GM19239 (cell line): ENCODE measurements at regions not wholly inside any gene's neighbourhood (a gene's known extent, or its start where the extent isn't known, plus 50 kb on each side); places are given as distances from the start of the nearest gene placed in this dataset.

ENCODE experiments used
- DNase-seq: peaks from one replicate; pipeline ENCODE4 v3.0.0; 2011; ENCODE audit warnings: low spot score; ENCODE audit not compliant: insufficient read length
- FAIRE-seq: peaks from 2 replicates; lab custom pipeline; 2011; peaks lifted over from hg19 to GRCh38; lab: Jason Lieb, UNC

GRCh38 chr4:165714650-165715049, 158.4 kb upstream of the TLL1 start:
- FAIRE-seq (no peak), DNase-seq (no peak)

DNA sequence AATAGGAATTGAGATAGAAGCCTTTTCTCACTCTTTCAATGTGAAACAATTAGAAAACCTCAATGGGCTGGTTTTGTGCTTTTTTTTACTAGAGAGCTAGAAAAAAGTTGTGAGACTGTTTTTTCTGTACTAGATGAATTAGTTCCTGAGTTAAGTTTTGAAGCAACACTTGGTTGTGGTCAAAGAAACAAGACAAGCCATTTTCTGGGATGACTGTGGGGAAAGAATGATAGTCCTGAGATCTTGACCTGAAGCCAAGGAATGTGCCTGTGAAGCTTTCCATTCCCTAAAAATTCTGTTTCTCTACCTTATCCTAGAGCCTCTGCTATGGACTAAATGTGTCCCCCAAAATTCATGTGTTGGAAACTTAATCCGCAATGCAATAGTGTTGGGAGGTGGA, 157.8 kb upstream of the TLL1 start:
- no peak for DNase-seq
- no peak for FAIRE-seq

DNA sequence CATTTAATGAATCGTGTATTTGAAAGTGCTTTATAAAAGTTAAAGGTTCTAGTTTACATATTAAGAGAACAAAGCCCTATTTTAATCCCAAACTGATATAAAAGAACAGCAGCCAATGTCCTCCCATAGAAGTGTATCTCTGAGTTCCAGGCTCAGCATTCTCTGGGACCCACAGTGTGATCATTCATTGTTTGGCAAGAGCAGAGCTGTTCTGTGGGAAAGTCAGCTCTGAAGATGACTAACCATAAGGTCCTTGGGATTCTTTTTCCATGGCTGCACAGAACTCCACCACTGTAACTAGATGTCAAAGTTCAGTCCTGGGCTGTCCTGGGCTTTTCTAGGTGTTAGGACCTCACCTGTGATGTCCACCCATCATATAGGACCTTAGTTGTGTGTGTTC, 157.0 kb upstream of the TLL1 start:
- no peak for DNase-seq
- FAIRE-seq, result no peak

GRCh38 chr4:165716472-165716871, 156.6 kb upstream of the TLL1 start:
- no peak for FAIRE-seq

GRCh38 chr4:165718660-165719059, 154.4 kb upstream of the TLL1 start:
- FAIRE-seq (no peak), DNase-seq (no peak)

More at GRCh38 chr4:165716472-165716871, 156.6 kb upstream of the TLL1 start:
- no peak for DNase-seq

DNA sequence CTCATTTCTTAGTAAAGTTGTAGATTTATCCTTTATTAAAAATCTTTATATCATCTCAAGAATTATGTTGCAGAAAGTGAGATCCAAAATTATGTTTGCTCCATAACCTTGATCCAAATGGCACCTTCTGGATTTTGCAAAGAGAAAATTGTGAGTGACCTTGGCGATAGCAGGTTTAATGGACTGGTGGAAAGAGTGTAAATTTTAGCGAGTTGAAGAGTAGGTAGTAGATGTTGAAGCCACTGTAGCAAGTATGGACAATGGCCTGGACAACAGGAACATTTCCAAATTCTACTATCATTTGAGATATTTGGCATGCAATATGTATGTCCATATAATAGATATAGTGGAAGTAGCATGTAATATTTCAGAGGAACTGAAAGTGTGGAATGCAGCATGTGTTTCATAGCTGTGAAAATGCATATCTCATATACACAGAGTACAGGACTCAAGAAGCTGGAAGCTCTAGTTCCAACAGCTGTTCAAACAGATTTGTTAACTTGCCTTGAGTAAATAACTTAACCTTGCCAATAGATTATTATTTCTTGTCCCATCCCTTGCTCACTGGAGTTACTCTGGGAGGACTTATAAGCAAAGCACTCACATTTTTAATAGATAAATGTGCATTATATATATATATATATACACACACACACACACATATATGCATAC, 152.5 kb upstream of the TLL1 start:
- FAIRE-seq (no peak), DNase-seq (no peak)

GRCh38 chr4:165721815-165722214, 151.2 kb upstream of the TLL1 start:
- FAIRE-seq, result no peak
- no peak for DNase-seq

- FAIRE-seq (no peak), DNase-seq (no peak)
Observed at GRCh38 chr4:165723051-165723795, 149.8 kb upstream of the TLL1 start.

DNA sequence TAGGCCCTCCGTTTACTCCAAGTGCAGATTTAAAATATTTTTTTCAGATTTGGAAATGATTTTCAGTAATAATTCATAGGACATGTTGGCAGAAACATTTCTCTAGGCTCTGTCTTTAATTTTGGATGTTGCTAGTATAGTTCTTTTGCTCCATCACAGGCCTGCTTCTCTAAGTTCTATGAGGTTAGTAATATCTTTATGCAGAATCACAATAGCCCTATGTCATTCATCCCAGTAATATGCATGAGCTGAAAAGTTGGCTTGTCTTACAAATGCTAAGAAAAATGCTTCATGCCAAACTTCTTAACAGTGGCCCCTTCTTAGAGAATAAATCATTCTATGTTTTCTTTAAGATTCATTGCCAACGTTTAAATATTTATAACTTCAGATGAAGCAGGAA, 148.3 kb upstream of the TLL1 start:
- no peak for FAIRE-seq
- no peak for DNase-seq

DNA sequence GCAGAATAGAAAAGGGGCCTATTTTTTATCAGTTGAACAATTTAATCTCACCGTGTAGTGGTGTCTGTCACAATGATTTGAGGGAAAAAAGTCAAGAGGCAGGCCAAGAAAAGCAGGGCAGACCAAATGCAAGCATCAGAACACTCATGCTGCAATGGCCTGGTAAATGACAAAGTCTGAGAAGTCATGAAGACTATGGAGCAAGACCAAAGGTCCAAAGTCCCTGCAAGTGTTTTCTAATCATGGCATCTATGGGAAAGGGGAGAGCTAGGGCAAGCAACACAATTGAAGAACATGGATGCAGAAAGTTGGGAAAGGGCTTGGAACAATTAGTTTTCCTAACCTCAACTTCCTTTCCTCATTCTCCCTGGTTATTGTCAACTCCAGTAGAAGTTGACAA, 147.7 kb upstream of the TLL1 start:
- FAIRE-seq, result no peak

DNA sequence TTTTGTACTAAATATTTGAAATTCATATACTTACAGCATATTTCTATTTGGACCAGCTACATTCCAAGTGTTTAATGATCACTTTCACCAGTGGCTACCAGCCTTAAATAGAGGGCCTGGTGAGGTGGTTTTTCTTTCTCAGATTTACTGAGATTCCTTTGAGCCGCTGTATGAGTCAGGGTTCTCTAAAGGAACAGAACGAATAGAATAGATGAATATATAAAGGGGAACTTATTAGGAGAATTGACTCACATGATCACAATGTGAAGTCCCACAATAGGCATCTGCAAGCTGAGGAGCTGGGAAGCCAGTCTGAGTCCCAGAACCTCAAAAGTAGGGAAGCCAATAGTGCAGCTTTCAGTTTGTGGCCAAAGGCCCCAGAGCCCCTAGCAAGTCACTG, 146.2 kb upstream of the TLL1 start:
- FAIRE-seq, result no peak

More for the DNA sequence above, 147.7 kb upstream of the TLL1 start:
- DNase-seq, result no peak

DNA sequence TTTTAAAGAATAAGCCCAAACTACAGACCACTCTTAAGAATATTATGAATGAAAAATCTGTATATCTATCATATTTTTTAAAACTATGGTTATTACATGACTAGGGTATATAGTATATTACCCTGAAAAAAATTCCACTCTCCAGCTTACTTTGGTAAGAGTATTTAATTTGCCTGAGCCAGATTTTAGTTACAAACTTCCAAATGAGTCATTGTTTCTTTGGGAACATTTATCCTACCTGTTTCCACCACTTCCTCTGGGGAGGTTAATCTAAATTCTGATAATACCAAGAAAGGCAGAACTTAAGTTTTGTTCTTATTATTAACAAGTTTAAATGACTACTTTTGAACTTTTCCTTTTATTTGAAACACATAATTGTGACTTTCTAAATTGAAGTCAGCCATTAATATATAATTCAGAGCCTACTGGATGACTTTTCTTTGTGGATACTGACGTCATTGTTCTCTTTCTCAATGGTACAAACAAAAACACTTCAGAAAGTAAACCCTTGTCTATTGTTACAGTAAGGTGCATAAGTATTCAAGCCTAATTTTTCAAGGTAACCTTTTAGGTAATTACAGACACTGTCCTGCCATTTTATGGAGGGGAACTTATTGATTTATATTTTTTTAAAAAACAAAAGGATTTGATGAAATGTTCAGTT, 135.6 kb upstream of the TLL1 start:
- no peak for FAIRE-seq

More for the DNA sequence above, 146.2 kb upstream of the TLL1 start:
- no peak for DNase-seq

GRCh38 chr4:165738571-165738970, 134.5 kb upstream of the TLL1 start:
- FAIRE-seq (no peak), DNase-seq (no peak)

More for the DNA sequence above, 135.6 kb upstream of the TLL1 start:
- no peak for DNase-seq

GRCh38 chr4:165740911-165741310, 132.1 kb upstream of the TLL1 start:
- FAIRE-seq (peak; percentile 44), DNase-seq (no peak)

DNA sequence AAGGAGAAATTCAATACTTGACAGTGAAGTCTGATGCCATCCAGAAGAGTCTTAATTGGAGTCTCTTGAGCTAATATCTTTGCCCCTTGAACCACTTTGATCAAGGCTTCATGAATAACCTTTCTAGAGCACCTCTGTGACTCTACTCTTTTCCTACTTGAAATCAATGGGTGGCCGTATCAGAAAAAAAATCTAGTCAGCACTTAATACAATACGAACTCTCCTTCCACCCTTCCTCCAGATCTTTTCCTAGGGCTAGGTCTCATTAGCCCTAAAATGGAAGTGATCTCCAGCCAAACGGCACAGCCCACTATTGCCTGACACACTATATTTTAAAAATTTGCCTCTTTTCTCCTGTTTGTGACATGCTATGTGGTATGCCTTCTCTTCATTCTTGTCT, 129.6 kb upstream of the TLL1 start:
- DNase-seq (no peak), FAIRE-seq (no peak)

DNA sequence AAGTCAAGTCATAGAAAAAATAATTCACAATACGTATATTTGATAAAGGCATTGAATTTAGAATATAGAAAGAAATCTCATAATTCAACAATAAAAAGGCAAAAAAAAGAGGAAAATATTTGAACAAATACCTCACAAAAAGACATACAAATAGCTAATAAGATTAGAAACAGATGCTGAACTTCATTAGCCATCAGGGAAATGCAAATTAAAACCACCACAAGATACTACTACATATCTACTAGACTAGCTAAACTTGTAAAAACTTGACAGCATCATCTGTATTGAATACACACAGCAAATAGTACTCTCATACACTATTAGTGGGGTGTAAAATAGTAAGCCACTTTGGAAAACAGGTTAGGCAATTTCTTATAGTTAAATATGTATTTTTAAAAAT, 128.7 kb upstream of the TLL1 start:
- no peak for FAIRE-seq
- no peak for DNase-seq

- FAIRE-seq (no peak), DNase-seq (no peak)
Observed at GRCh38 chr4:165748321-165748720, 124.7 kb upstream of the TLL1 start.

GRCh38 chr4:165751882-165752281, 121.2 kb upstream of the TLL1 start:
- DNase-seq (no peak), FAIRE-seq (no peak)

DNA sequence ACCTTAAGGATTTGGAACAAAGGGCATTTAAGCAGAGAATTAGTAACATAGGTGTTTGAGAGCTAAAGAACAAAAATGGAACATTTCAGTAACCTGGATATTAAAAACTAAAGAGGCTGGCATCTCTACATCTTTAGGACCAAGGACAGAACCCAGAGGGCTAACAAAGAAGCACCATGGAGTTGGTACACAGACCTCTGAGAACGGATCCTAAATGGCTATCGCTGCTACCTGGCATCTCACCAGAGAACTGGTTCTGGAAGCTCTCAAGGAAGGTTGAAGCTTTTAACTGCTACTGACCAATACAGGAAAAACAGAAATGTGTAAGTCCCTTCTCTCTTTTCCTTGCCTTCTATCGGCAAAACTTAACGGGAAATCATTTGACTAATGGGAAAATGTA, 118.4 kb upstream of the TLL1 start:
- no peak for DNase-seq
- FAIRE-seq, result no peak

DNA sequence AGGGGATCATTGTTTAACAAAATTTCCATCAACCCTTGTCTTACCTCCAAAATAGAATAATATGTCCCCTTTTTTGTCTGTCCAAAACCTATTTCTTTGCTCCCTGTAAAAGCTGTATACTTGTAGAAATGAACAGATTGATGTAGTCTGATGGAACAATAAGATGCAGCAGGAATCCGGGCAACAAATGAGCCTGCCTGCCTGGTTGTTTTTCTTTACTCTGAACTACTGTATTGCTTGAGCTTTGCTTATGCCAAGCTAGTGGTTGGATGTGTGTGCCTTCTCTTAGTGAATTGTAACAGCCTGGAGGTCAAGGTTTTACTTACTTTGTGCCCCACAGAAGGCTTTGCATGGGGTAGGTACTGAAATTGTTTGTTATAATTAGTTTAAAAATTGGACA, 116.2 kb upstream of the TLL1 start:
- FAIRE-seq (no peak), DNase-seq (no peak)

GRCh38 chr4:165757451-165757850, 115.6 kb upstream of the TLL1 start:
- FAIRE-seq (no peak), DNase-seq (no peak)
